RKO (cell line): ENCODE measurements at regions not wholly inside any gene's neighbourhood (a gene's known extent, or its start where the extent isn't known, plus 50 kb on each side); places are given as distances from the start of the nearest gene placed in this dataset.

ENCODE experiments used
- DNase-seq: peaks from one replicate; pipeline ENCODE4 v3.0.0-alpha.2; 2016; ENCODE audit warnings: low spot score

- no peak for DNase-seq
Measured at GRCh38 chr3:5428607-5429516, 241.4 kb downstream of the EDEM1 start.

GRCh38 chr3:5429517-5429890 lies 242.0 kb downstream of the EDEM1 start:
- DNase-seq: no peak

- DNase-seq: no peak
Measured at GRCh38 chr3:5430701-5431100, 243.2 kb downstream of the EDEM1 start.

- no peak for DNase-seq
Measured at GRCh38 chr3:5431146-5431545, 243.6 kb downstream of the EDEM1 start.

GRCh38 chr3:5431811-5432378 lies 244.4 kb downstream of the EDEM1 start:
- DNase-seq: no peak

GRCh38 chr3:5437296-5437782 lies 249.8 kb downstream of the EDEM1 start:
- no peak for DNase-seq

GRCh38 chr3:5437783-5438323 lies 250.3 kb downstream of the EDEM1 start:
- no peak for DNase-seq

- no peak for DNase-seq
Measured at GRCh38 chr3:5441401-5441800, 253.9 kb downstream of the EDEM1 start.

- DNase-seq: peak; percentile 44
Measured at GRCh38 chr3:5442106-5442785, 254.7 kb downstream of the EDEM1 start.

- DNase-seq: no peak
Measured at GRCh38 chr3:5442786-5443138, 255.3 kb downstream of the EDEM1 start.

- DNase-seq: no peak
Measured at GRCh38 chr3:5444253-5444652, 256.7 kb downstream of the EDEM1 start.

GRCh38 chr3:5445676-5446201 lies 258.2 kb downstream of the EDEM1 start:
- no peak for DNase-seq

- DNase-seq: no peak
Measured at GRCh38 chr3:5448246-5448645, 260.7 kb downstream of the EDEM1 start.

- no peak for DNase-seq
Measured at GRCh38 chr3:5448816-5449215, 261.3 kb downstream of the EDEM1 start.

GRCh38 chr3:5456199-5456598 lies 268.7 kb downstream of the EDEM1 start:
- peak; percentile 0 for DNase-seq

GRCh38 chr3:5458526-5458925 lies 271.0 kb downstream of the EDEM1 start:
- DNase-seq: no peak

- DNase-seq: no peak
Measured at GRCh38 chr3:5462086-5462485, 274.6 kb downstream of the EDEM1 start.

- no peak for DNase-seq
Measured at GRCh38 chr3:5463991-5464390, 276.5 kb downstream of the EDEM1 start.

GRCh38 chr3:5464649-5465048 lies 277.1 kb downstream of the EDEM1 start:
- DNase-seq: no peak

- DNase-seq: no peak
Measured at GRCh38 chr3:5465183-5465582, 277.7 kb downstream of the EDEM1 start.

- DNase-seq: no peak
Measured at GRCh38 chr3:5466065-5466464, 278.6 kb downstream of the EDEM1 start.

GRCh38 chr3:5466717-5467116 lies 279.2 kb downstream of the EDEM1 start:
- DNase-seq: no peak

GRCh38 chr3:5473471-5473870 lies 286.0 kb downstream of the EDEM1 start:
- DNase-seq: no peak
